Neural cell (in vitro differentiated cells): ENCODE measurements at regions not wholly inside any gene's neighbourhood (a gene's known extent, or its start where the extent isn't known, plus 50 kb on each side); places are given as distances from the start of the nearest gene placed in this dataset.

Experiments
- H2AFZ ChIP-seq: fragments of 200-600, 300-800 bp; sonication (generic), shearing (Covaris generic); 2 replicates; pipeline ENCODE4 v1.6.0; 2014; ENCODE audit warnings: low read depth, mild to moderate bottlenecking, antibody characterized with exemption, low read length, moderate library complexity
- H3F3A ChIP-seq: fragments of 200-600 bp; shearing (Covaris generic); 2 replicates; pipeline ENCODE4 v1.6.1; 2016; ENCODE audit warnings: mild to moderate bottlenecking, moderate library complexity, mixed read lengths, antibody characterized with exemption, low read length; ENCODE audit not compliant: insufficient read depth, poor library complexity, severe bottlenecking
- H3K27ac ChIP-seq: fragments of 200-600, 300-800 bp; sonication (generic), shearing (Covaris generic); 2 replicates; pipeline ENCODE4 v1.5.1; 2014; ENCODE audit warnings: mild to moderate bottlenecking, low read length, moderate library complexity
- H3K27me3 ChIP-seq: fragments of 300-800, 200-600 bp; sonication (generic), shearing (Covaris generic); 2 replicates; pipeline ENCODE4 v1.6.0; 2014; ENCODE audit warnings: mild to moderate bottlenecking, low read depth, low read length, moderate library complexity; ENCODE audit not compliant: insufficient read depth
- H3K36me3 ChIP-seq: fragments of 300-800, 200-600 bp; sonication (generic), shearing (Covaris generic); 2 replicates; pipeline ENCODE4 v1.5.1; 2014; ENCODE audit warnings: mild to moderate bottlenecking, antibody characterized with exemption, low read length, moderate library complexity; ENCODE audit not compliant: insufficient read depth
- H3K4me2 ChIP-seq: fragments of 300-800, 200-600 bp; sonication (generic), shearing (Covaris generic); 2 replicates; pipeline ENCODE4 v1.6.0; 2014; ENCODE audit warnings: mild to moderate bottlenecking, low read length
- H3K4me3 ChIP-seq: fragments of 300-800, 200-600 bp; sonication (generic), shearing (Covaris generic); 2 replicates; pipeline ENCODE4 v1.5.1; 2014; ENCODE audit warnings: mild to moderate bottlenecking, low read length, moderate library complexity
- H3K79me2 ChIP-seq: fragments of 200-600 bp; shearing (Covaris generic); replicated peaks from 2 replicates; pipeline ENCODE4 v1.6.0; 2014; ENCODE audit warnings: mild to moderate bottlenecking, low read length, moderate library complexity; ENCODE audit not compliant: insufficient read depth
- H3K9ac ChIP-seq: fragments of 300-800, 200-600 bp; sonication (generic), shearing (Covaris generic); 2 replicates; pipeline ENCODE4 v1.6.1; 2016; ENCODE audit warnings: mild to moderate bottlenecking, low read length, mixed read lengths
- H3K9me2 ChIP-seq: fragments of 200-600 bp; shearing (Covaris generic); 2 replicates; pipeline ENCODE4 v1.6.1; 2016; ENCODE audit warnings: mild to moderate bottlenecking, low read length, mixed read lengths; ENCODE audit not compliant: insufficient read depth
- H3K9me3 ChIP-seq: fragments of 200-600, 300-800 bp; sonication (generic), shearing (Covaris generic); 2 replicates; pipeline ENCODE4 v1.6.1; 2016; ENCODE audit warnings: mild to moderate bottlenecking, mixed run types, low read length, moderate library complexity, mixed read lengths
- H4K20me1 ChIP-seq: fragments of 200-600 bp; shearing (Covaris generic); 2 replicates; pipeline ENCODE4 v1.6.1; 2016; ENCODE audit warnings: mild to moderate bottlenecking, mixed run types; ENCODE audit not compliant: insufficient read depth
- CTCF ChIP-seq: fragments of 450-650 bp; IDR thresholded peaks from 2 replicates; pipeline ENCODE4 v1.5.1; 2014; ENCODE audit warnings: antibody characterized with exemption, mild to moderate bottlenecking, moderate library complexity; ENCODE audit not compliant: poor library complexity, severe bottlenecking
- EP300 ChIP-seq: fragments of 450-650 bp; conservative IDR thresholded peaks from 2 replicates; pipeline ENCODE4 v1.6.1; 2014; ENCODE audit warnings: antibody characterized with exemption, mild to moderate bottlenecking, moderate library complexity; ENCODE audit not compliant: poor library complexity, severe bottlenecking
- EZH2 ChIP-seq: fragments of 200-600, 300-800 bp; shearing (Covaris generic), sonication (generic); IDR thresholded peaks from 2 replicates; pipeline ENCODE4 v1.6.1; 2014; ENCODE audit warnings: antibody characterized with exemption, low read length, borderline replicate concordance, mild to moderate bottlenecking; ENCODE audit not compliant: insufficient read depth, poor library complexity, severe bottlenecking
- MXI1 ChIP-seq: fragments of 450-650 bp; conservative IDR thresholded peaks from 2 replicates; pipeline ENCODE4 v1.6.1; 2014; ENCODE audit warnings: antibody characterized with exemption, mild to moderate bottlenecking; ENCODE audit not compliant: poor library complexity, severe bottlenecking
- POLR2AphosphoS5 ChIP-seq: IDR thresholded peaks from 2 replicates; pipeline ENCODE4 v1.6.1; 2012
- RAD21 ChIP-seq: fragments of 450-650 bp; conservative IDR thresholded peaks from 2 replicates; pipeline ENCODE4 v1.6.1; 2014; ENCODE audit warnings: antibody characterized with exemption, mild to moderate bottlenecking, moderate library complexity
- REST ChIP-seq: IDR thresholded peaks from 2 replicates; pipeline ENCODE4 v1.6.1; 2012; ENCODE audit warnings: borderline replicate concordance
- SMC3 ChIP-seq: fragments of 450-650 bp; conservative IDR thresholded peaks from 2 replicates; pipeline ENCODE4 v1.6.1; 2014; ENCODE audit warnings: antibody characterized with exemption, mild to moderate bottlenecking, moderate library complexity; ENCODE audit not compliant: poor library complexity
- TAF1 ChIP-seq: IDR thresholded peaks from 2 replicates; pipeline ENCODE4 v1.6.1; 2012; ENCODE audit warnings: low read depth

GRCh38 chr21:29481641-29482040, 182.9 kb downstream of the BACH1 start:
- H3K79me2 ChIP-seq: no peaks in the 10 kb centered on the region

GRCh38 chr21:29486306-29486807, 187.6 kb downstream of the BACH1 start:
- Histone ChIP-seq H3K9me3 (no peaks in the 10 kb centered on the region), H3K4me2 (no peak overlapping the region), H2AFZ (no peak overlapping the region), H3K79me2 (no peaks in the 10 kb centered on the region), H3K27ac (no peak overlapping the region), H3F3A (no peaks in the 10 kb centered on the region), H4K20me1 (no peaks in the 10 kb centered on the region), H3K27me3 (no peaks in the 10 kb centered on the region), H3K9me2 (no peaks in the 10 kb centered on the region), H3K36me3 (no peaks in the 10 kb centered on the region), H3K9ac (no peak overlapping the region), H3K4me3 (no peak overlapping the region)
- no peak for TF ChIP-seq TAF1
- no peak for TF ChIP-seq SMC3
- no peak for TF ChIP-seq REST
- TF ChIP-seq CTCF: no peak
- no peak for TF ChIP-seq EZH2
- no peak for TF ChIP-seq MXI1
- no peak for TF ChIP-seq EP300
- no peak for TF ChIP-seq RAD21
- no peak for TF ChIP-seq POLR2AphosphoS5

More at GRCh38 chr21:29481641-29482040, 182.9 kb downstream of the BACH1 start:
- Histone ChIP-seq H3K27me3 (no peaks in the 10 kb centered on the region), H4K20me1 (no peaks in the 10 kb centered on the region), H3K27ac (no peak overlapping the region), H3K9me2 (no peaks in the 10 kb centered on the region), H3K9ac (no peak overlapping the region), H3K9me3 (no peaks in the 10 kb centered on the region), H3K4me3 (no peak overlapping the region), H3F3A (no peaks in the 10 kb centered on the region), H3K36me3 (no peaks in the 10 kb centered on the region), H3K4me2 (no peak overlapping the region), H2AFZ (no peak overlapping the region)
- no peak for TF ChIP-seq RAD21
